Kidney capillary endothelial cell (primary cell): ENCODE measurements at regions not wholly inside any gene's neighbourhood (a gene's known extent, or its start where the extent isn't known, plus 50 kb on each side); places are given as distances from the start of the nearest gene placed in this dataset.

Source experiments
- DNase-seq: peaks from one replicate; pipeline ENCODE4 v3.0.0-alpha.2; 2018; ENCODE audit warnings: low spot score

- DNase-seq: no peak
Measured at GRCh38 chr10:44198096-44198779, 186.7 kb downstream of the CXCL12 start.

- no peak for DNase-seq
Measured at GRCh38 chr10:44197646-44198045, 187.3 kb downstream of the CXCL12 start.

- DNase-seq: no peak
Measured at GRCh38 chr10:44196336-44196735, 188.6 kb downstream of the CXCL12 start.

GRCh38 chr10:44196008-44196320 is 188.9 kb downstream of the CXCL12 start:
- DNase-seq: no peak

GRCh38 chr10:44195112-44196007 is 189.5 kb downstream of the CXCL12 start:
- peak; percentile 2 for DNase-seq

- DNase-seq: no peak
Measured at GRCh38 chr10:44194435-44194834, 190.5 kb downstream of the CXCL12 start.

- DNase-seq: no peak
Measured at GRCh38 chr10:44193567-44194220, 191.2 kb downstream of the CXCL12 start.

- DNase-seq: no peak
Measured at GRCh38 chr10:44193166-44193565, 191.7 kb downstream of the CXCL12 start.

GRCh38 chr10:44192435-44192834 is 192.5 kb downstream of the CXCL12 start:
- DNase-seq: no peak

GRCh38 chr10:44190541-44190940 is 194.4 kb downstream of the CXCL12 start:
- DNase-seq: no peak

- no peak for DNase-seq
Measured at GRCh38 chr10:44186821-44187220, 198.1 kb downstream of the CXCL12 start.

- no peak for DNase-seq
Measured at GRCh38 chr10:44186150-44186549, 198.7 kb downstream of the CXCL12 start.

- DNase-seq: no peak
Measured at GRCh38 chr10:44185315-44185666, 199.6 kb downstream of the CXCL12 start.

GRCh38 chr10:44184633-44185314 is 200.1 kb downstream of the CXCL12 start:
- no peak for DNase-seq

GRCh38 chr10:44183667-44184632 is 200.9 kb downstream of the CXCL12 start:
- DNase-seq: no peak

- no peak for DNase-seq
Measured at GRCh38 chr10:44182909-44183308, 202.0 kb downstream of the CXCL12 start.

- no peak for DNase-seq
Measured at GRCh38 chr10:44180321-44181168, 204.4 kb downstream of the CXCL12 start.

- no peak for DNase-seq
Measured at GRCh38 chr10:44178856-44179255, 206.0 kb downstream of the CXCL12 start.

GRCh38 chr10:44178281-44178680 is 206.6 kb downstream of the CXCL12 start:
- no peak for DNase-seq

- no peak for DNase-seq
Measured at GRCh38 chr10:44177610-44178009, 207.3 kb downstream of the CXCL12 start.
